Testis (tissue), 2 donors: ENCODE measurements at regions not wholly inside any gene's neighbourhood (a gene's known extent, or its start where the extent isn't known, plus 50 kb on each side); places are given as distances from the start of the nearest gene placed in this dataset.

Source experiments
- CTCF ChIP-seq, 3 experiments: fragments of 450-650 bp in 2 of 3; fragments of 200-600 bp in 1 of 3; sonication (generic) in 1 of 3; IDR thresholded peaks; one replicate each; pipeline ENCODE4 v1.5.1; 2016 to 2019; ENCODE audit warnings: antibody characterized with exemption in 3 of 3, mild to moderate bottlenecking in 2 of 3, moderate library complexity in 1 of 3
- POLR2A ChIP-seq: fragments of 450-650 bp; IDR thresholded peaks from one replicate; pipeline ENCODE4 v1.6.1; 2017; ENCODE audit warnings: antibody characterized with exemption, mild to moderate bottlenecking, moderate library complexity

- TF ChIP-seq POLR2A (no peak), CTCF (IDR thresholded peaks at IDR 0.05) (no peak)
Observed at GRCh38 chr2:48912110-48912509, 156.6 kb upstream of the LHCGR start.
